Stimulated activated naive CD8-positive, alpha-beta T cell treated with anti-CD3 and anti-CD28 coated beads, Interleukin-15, Interleukin-2, amounts not matched to agents 100 U/mL and 50 U/mL, for 24 hours (primary cell): ENCODE measurements at regions not wholly inside any gene's neighbourhood (a gene's known extent, or its start where the extent isn't known, plus 50 kb on each side); places are given as distances from the start of the nearest gene placed in this dataset.
"Not testable (repeated sequence)": the region's sequence is repeated elsewhere in the genome, so short reads cannot be mapped to it uniquely, and the experiment has no call there.

ENCODE experiments used
- ATAC-seq: fragments of 150-1000 bp; cut with Tn5 transposase; one replicate; pipeline ENCODE4 v1.10.0; 2021
- DNase-seq: peaks from one replicate; pipeline ENCODE4 v3.0.0; 2021

DNA sequence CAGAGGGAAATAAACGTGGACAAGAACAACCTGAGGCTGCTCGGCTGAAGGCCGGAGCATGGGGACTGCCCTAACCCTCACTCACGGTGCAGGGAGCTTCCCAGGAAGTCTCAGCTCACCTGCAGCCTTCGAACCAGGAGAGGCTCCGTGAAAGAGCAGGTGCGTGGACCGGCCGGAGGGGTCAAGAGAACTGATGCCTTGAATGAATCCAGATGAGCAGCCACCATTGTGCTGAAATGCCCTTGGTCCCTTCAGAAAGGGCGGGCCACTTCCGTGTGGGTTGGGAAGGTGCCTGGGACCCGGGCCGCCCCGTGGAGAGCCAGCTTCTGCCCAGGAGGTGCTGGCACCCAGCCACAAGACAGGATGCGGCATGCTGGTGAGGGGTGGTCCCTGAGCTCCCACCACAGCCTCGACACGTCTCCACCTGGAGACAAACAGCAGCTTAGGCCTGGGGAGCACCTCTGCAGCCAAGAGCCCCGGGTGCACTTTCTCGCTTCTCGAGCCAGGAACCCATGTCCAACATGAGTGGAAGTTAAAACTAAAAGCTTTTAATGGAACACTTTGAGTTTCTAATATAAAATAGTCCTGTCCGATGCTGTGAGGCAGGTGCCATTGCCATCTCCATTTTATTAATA, 83.5 kb downstream of the TTLL2 start:
- DNase-seq (no peak), ATAC-seq (no peak)

DNA sequence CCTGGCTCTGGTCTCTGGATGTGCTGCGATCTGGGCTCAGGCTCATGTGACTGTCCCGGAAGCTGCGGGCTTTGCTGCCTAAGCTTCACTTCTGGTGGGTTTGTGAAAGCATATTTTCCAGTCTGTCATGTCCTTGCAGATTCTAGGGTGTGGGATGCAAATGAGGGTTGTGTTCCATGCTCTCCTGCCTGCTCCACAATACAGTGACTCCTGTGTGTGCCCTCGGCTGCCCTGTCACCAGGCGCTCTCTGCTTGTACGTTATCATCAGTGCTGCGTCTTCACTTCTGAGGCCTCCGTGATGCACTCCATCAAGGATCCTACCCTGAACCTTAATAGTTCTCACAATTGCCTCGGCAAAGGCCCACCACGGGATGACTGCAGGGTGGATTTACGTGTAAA, 84.2 kb downstream of the TTLL2 start:
- DNase-seq (no peak), ATAC-seq (no peak)

DNA sequence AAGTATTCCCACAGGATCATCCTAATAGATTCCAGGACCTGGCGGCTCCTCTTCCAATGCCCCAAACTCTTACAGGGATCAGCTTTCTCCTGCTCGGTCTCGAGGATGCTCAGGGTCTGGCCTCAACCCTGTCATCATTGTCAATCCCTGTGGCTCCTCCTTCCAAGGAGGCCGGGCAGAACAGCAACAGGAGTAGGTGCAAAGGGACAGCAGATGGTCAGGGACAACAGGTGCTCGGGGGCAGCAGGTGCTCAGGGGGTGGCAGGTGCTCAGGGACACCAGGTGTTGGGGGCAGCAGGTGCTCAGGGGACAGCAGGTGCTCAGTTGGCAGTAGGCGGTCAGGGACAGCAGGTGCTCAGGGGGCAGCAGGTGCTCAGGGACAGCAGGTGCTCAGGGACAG, 84.8 kb downstream of the TTLL2 start:
- no peak for ATAC-seq

DNA sequence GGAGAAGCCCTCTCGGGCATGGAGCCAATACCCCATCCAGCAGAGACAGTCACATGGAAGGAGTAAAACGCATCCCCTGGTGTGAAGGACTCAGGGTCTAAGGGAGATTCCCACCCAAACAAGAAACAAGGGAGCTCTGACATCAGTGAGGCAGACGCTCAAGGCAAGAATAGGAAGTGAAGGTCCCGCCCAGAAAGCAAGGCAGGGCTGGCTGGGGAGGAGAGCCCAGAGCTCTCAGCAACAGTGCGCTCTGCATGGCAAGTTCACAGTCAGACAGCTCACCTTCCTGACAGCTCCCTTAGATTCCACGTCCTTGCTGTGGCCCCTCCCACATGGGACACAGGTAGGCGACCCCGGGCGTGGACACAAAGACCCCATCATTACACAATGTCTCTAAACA, 85.6 kb downstream of the TTLL2 start:
- DNase-seq (no peak), ATAC-seq (no peak)

More for the DNA sequence above, 84.8 kb downstream of the TTLL2 start:
- no peak for DNase-seq

DNA sequence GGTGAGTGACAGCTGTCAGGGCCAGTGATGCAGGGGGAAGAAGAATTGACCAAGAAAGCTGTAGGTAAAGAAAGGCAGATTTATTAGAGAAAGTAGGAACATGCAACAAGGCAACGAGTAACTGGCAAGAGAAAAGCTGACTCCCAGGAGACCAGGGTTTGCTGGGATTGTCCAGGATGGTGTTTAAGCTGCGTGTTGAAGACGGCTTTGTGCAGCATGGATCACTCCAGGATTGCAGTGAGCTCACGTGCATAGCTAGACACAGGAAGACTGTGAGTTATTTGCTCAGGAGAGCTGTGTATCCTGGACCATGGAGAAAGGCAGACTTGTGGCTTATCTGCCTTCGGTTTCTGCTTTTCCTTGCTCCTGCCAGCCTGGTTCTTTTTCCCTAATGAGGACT, 87.6 kb downstream of the TTLL2 start:
- ATAC-seq (no peak), DNase-seq (no peak)

DNA sequence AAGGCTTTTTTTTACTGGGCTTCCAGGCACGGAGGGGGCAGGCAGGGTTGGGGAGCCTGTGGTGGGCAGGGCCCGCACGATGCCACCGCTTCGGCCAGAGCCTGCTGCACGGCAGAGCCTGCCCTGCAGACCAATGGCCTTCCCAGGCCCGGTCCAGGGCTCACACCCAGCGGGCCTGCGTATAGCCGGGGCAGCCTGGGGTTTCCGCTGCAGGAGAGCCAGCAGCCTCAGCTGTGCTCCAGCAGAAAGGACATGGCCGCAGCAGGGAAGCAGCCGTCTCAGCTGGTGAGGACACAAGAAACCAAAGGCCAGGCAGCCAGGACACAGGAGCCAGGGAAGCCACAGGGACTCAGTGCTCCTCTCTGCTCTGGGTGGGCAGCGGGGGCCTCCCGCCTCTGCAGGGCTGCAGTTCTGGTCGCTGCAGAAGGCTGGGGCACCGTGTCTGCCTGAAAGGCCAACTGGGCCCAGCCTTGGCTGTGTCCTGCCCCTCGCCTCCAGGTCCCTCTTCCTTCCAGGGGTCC, 90.6 kb downstream of the TTLL2 start:
- DNase-seq: no peak
- ATAC-seq: no peak

DNA sequence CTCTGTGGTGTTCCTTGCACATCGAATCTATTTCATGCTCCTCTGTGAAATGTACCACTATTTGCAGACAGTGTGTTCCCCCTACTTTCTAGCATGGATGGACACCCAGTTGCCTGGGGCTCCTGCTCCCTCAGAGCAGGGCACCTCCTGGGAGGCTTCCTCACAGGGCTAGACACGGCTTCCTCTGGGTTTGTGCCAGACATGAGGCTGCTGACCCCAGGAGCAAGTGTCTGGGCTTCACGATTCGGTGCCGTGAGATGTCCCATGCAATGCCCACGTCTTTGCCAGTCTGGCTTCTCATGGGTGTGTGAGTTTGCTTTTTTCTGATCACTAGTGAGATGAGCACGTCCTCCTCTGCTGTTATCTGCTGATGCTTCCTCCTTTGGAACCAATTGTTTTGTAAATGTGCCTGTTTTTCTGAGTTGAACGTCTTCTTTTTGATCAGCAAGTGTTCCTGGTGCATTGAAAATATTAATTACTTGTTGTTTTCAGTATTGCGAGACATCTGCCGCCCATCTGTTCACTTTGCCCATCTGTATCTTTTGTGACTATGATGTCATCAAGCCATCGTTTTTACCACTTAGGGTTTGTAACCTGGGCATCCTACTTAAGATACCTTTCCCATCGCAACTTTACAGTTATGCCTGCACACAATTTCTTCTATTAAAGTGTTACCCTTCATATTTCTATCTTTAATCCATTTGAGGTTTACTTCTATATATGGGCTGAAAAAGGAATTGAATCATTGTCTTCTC, 92.0 kb downstream of the TTLL2 start:
- ATAC-seq (no peak), DNase-seq (no peak)

DNA sequence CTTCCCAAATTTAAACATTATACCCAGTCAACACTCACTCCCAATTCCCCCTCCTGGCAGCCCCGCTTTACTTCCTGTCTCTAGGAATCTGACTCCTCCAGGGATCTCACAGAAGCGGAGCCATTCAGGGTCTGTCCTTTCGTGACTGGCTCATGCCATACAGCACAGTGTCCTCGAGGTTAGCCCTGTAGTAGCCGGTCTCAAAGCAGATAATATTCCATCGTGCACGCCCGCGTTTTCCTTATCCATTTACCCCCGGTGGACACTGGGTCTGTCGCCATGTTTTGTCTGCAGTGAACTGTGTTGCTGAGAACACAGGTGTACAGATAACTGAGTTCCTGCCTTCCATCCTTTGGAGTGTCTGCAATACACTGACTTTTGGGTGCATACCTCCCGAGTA, 95.3 kb downstream of the TTLL2 start:
- no peak for ATAC-seq
- DNase-seq: no peak

DNA sequence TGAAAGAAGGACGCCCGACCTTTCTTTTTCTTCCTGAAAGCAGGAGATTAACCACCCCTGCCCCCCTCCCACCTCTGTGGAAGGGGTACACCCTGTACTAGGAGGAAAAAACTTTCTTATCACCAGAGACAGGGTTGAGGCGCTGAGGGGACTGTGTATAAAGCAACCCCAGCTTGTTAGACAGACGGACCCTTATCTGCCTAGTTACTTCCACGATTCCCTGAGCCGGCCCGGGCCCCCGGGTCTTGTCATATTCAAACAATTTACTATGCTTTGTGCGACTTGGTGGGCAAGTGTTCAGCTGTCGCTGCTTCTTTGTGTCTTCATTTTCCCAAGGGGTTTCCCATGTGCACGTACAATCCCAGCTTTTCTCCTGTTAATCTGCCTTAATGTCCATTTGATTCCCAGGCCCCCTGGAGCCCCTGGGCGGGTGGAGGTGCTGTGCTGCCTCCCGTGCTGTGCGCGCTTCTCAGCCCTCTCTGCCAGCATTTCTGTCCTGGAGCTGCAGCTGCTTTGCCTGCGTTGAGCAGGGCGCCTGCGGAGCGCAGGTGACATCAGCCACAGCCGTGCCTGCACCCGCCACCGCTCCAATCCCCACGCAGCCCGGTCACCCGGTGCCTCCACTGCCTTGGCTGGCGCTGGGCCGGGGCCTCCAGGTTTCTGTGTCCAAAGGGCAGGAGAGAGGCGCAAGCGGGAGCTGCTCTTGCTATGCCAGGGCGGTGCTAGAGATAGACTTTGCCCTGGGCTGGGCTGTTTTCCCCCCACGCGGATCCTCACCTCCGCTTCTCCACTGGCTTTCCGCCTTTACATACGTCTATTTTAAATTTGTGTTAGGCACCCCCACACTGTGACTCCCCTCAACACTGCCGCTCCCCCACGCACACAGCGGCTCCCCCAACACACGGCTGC, 96.2 kb downstream of the TTLL2 start:
- no peak for DNase-seq

DNA sequence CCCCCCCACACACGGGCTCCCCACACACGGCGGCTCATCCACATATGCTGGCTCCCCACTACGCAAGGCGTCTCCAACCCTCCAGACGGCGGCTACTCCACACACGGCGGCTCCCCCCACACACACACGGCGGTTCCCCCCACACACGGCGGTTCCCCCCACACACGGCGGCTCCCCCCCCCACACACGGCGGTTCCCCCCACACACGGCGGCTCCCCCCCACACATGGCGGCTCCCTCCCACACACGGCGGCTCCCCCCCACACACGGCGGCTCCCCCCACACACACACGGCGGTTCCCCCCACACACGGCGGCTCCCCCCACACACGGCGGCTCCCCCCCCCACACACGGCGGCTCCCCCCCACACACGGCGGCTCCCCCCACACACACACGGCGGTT, 97.1 kb downstream of the TTLL2 start:
- DNase-seq, ATAC-seq: not testable (repeated sequence)

More for the DNA sequence above, 96.2 kb downstream of the TTLL2 start:
- ATAC-seq: no peak

DNA sequence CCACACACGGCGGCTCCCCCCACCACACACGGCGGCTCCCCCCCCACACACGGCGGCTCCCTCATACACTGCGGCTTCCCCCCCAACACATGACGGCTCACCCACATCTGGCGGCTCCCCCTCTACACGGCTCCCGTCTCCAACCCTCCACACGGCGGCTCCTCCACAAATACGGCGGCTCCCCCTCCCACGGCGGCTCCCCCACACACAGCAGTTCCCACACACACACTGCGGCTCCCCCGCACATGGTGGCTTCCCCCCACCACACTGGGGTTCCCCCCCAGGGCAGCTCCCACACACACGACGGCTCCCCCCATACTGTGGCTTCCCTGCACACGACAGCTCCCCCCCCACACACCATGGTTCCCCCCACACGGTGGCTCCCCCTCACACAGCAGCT, 98.0 kb downstream of the TTLL2 start:
- no peak for DNase-seq
- ATAC-seq: no peak

DNA sequence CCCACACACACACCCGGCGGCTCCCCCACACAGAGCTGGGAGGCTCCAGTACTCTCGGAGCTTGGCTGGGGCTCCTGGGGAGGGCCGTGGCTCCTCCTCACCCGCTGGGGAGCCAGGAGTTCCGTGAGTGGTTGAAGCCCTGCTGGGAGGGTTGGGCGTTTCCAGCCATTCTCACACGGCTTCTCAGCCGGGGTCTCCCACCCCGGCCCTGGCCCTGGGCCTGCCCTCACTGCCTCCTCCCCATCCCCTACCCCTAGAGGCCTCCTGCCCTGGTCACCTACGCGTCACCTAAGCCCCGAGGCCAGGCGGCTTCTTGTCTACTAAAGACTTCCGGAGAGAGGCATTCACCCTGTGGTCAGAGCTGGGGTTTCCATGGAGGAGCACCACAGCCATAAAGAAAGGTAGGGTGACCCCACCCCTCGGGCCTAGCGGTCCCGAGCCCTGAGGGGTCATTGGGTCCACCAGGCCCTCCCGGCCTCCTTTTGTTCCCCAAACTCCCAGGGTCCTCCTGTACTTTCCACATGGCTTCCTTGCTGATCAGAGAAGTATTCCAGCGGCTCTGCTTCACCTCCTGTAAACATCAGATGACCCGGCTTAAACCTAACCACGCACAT, 99.3 kb downstream of the TTLL2 start:
- ATAC-seq (no peak), DNase-seq (no peak)

DNA sequence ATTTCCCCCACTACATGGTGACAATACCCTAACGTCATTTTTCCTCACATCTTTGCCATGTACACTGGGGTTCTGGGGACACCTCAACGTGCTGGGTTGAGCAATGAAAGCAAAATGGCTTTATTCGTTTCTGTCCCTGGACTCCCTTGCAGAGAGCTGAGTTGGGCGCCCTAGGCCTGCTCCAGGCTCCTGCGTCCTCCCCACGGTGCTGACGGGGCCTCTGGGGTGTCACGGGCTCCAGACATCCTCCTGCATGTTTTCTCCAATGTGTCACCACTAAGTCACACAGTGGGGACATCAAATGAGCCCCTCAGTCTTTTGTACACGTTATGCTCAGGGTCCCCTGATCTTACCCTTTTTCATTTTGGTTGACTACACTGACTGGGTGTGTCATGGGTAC, 99.8 kb downstream of the TTLL2 start:
- ATAC-seq: no peak

DNA sequence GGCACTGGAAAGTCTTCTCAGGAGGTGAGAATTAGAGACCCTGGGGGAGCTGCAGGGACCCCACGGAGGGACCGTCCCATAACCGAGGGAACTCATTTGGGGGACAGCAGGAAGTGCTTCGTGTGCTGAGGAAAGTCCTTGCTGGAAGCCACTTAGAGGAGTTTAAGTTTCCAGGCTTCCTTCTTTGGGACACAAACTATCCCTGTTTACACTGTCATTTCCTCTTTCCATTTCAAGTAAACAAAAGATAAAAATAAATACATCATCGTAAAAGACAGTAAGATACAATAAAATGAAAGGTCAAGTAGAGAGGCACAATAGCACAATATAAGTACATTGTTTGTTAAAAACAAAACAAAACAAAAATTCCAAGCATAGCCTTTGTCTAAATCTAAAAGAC, 101.2 kb downstream of the TTLL2 start:
- DNase-seq (no peak), ATAC-seq (no peak)

More for the DNA sequence above, 99.8 kb downstream of the TTLL2 start:
- DNase-seq: no peak

DNA sequence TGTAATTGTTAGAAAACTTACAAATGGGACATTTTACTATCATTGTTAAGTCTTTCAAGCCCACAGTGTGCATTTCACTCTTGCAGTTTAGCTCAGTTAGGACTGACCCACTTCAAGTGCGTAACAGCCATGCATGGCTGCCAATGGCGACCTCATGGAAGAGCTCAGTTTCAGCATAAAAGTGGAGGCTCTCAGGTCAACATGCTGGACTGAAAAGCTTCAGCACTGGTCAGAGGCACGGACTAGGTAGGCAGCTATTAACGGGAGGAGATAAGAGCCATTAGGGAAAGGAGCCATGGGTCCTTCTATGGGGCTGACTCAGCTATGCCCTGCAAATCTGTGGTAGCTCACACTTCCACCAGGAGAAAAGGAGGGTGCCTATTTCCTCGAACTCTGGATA, 101.8 kb downstream of the TTLL2 start:
- no peak for DNase-seq
- ATAC-seq: no peak

DNA sequence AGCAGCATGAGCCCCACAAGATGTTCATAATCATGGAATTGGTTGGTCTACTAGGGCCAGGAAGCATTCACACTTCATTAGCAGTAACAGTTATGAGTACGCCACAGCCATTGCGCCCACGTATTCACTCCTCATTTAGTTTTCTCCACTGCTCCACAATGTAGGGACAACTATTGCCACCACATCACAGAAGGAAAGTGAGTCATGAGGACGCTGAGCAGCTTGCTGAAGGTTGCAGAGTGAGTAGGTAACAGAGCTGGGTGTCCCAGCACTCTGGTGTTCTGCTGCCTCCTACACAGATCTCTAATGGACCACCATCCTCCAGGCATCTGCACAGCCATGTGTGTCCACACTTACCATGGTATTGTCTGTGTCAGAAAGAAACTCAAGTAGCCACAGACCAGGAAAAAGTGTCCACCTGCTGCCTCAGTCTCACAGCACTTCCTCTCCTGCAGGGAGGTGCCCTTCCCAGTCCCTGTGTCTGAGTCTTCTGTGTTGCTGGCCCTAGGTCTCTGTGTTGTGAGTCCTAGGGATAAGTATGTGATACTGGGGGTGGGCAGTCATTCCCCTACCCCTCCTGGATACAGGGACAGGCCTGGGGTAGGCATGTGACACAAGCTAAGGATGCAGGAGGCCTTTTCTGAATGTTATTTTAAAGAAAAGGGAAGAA, 103.9 kb downstream of the TTLL2 start:
- DNase-seq: no peak
- ATAC-seq: peak; percentile 55

DNA sequence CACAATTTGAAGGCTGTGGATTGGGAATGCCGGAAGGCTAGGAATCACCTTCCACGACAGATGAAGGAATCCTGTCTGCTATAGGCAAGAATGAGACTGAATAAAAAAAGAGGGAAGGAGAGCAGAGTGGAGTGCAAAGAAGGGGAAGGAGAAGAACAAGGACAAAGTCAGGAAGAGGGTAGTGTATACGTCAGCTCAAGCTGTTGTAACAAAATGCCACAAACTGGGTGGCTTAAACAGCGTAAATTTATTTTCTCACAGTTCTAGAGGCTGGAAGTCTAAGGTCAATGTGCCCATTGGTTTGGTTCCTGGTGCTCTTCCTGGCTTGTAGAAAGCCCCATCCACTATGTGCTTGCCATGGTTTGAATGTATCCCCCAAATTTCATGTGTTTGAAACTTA, 104.5 kb downstream of the TTLL2 start:
- DNase-seq (no peak), ATAC-seq (no peak)

DNA sequence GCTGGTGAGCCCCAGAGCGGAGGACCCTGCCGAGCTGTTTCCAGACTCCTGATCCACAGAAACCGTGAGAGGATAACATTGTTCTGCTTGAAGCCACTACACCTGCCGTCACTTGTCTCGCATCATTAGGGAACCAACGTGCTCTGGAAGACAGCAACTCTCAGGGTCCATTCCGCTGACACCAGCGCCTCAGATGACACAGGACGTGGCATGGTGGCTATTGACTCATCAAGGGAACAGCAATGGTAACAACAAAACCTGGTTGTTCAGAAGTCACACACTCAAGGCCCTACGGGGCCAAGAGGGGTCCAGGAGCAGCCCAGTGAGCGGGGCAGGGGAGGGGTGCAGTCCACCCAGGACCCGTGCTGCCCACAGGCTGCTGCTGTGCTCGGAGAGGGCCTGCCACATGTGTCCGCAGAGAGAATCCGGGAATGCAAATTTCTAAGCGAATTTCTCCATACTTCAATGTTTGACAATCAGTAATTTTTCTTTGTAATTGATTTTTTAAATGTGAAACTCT, 110.4 kb downstream of the TTLL2 start:
- DNase-seq: no peak
- ATAC-seq: no peak

DNA sequence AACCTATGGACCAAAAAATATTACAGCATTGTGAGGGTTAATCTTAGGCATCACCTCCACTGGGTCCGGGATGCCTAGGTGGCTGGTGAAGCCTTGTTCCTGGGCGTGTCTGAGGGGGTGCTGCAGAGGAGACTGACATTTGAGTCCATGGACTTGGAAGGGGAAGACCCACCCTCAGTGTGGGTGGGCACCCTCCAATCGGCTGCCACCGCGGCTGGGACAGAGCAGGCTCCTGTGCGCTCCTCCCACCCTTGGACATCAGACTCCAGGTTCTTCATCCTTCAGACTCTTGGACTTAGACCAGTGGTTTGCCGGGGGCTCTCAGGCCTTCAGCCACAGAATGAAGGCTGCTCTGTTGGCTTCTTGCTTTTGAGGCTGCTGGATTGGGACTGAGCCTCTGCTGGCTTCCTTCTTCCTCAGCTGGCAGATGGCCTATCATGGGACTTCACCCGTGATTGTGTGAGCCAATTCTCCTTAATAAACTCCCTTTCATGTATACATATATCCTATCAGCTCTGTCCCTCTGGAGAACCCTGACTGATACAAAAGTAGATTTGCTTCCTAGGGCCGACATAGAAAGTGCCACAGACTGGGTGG, 113.1 kb downstream of the TTLL2 start:
- DNase-seq (no peak), ATAC-seq (no peak)

DNA sequence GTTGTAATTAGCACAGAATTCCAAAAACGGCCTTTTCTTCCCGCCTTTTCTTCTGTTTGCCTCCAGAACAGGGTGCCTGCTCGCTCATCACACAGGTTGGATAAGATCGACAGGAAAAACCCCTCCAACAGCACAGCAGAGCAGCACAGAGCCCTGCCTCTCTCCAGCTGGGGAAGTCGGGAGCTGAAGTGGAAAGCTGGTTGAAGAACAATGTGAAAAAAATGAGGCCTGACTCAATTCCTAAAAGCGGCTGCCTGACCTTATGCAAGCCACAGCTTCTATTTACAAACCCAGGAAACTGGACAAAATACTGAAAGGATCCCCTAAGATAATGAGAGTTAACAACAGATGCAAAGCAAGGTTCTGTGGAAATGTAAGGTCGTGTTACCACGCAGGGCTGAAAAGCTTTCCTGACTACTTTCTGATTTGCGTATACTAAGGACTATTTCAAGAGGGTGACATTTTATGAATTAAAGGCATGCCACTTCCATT, 116.9 kb downstream of the TTLL2 start:
- DNase-seq: no peak
- no peak for ATAC-seq

DNA sequence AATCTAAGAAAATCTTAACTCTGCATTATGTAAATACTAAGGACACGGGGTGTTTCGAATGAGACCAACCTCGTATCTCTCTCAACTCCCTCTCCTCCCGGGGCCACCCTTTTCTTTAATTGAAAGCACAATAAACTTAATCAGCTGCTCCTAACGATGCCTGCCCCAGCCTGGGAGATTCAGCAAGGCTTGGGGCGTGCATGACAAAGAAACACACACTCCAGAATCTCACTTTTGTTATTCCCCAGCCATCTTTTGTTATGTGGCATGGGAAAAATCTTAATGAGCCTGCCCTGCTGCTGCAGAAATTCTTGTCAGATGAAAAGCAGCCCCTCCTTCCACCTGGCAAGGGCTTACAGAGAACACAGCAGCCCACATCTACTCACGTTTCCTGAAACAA, 117.4 kb downstream of the TTLL2 start:
- DNase-seq (no peak), ATAC-seq (no peak)
